GM12878 (cell line): ENCODE measurements at regions not wholly inside any gene's neighbourhood (a gene's known extent, or its start where the extent isn't known, plus 50 kb on each side); places are given as distances from the start of the nearest gene placed in this dataset.

Experiments
- CREB1 ChIP-seq: IDR thresholded peaks from 2 replicates; pipeline ENCODE4 v1.6.1; 2012; ENCODE audit warnings: low read depth, mild to moderate bottlenecking, inconsistent platforms
- FOXM1 ChIP-seq: IDR thresholded peaks from 2 replicates; pipeline ENCODE4 v1.6.1; 2012; ENCODE audit warnings: low read depth, mild to moderate bottlenecking, inconsistent platforms, low read length, moderate library complexity
- GABPA ChIP-seq: IDR thresholded peaks from 2 replicates; pipeline ENCODE4 v1.6.1; 2014; ENCODE audit warnings: antibody characterized with exemption, low read depth, mild to moderate bottlenecking, inconsistent platforms
- JUND ChIP-seq: IDR thresholded peaks from 2 replicates; pipeline ENCODE4 v1.6.1; 2012; ENCODE audit warnings: low read depth, mild to moderate bottlenecking, low read length, improper control_type of control experiment, moderate library complexity
- LARP7 ChIP-seq: fragments of 450-650 bp; IDR thresholded peaks from 2 replicates; pipeline ENCODE4 v1.6.1; 2017; ENCODE audit warnings: mild to moderate bottlenecking
- MTA3 ChIP-seq: IDR thresholded peaks from 2 replicates; pipeline ENCODE4 v1.6.1; 2012; ENCODE audit warnings: low read length, inconsistent platforms, borderline replicate concordance
- NR2C2 ChIP-seq: IDR thresholded peaks from 2 replicates; pipeline ENCODE4 v1.6.1; 2011; ENCODE audit warnings: borderline replicate concordance, low read depth; ENCODE audit not compliant: control insufficient read depth, insufficient read length
- POLR2A ChIP-seq: IDR thresholded peaks from 2 replicates; pipeline ENCODE4 v1.6.1; 2011; ENCODE audit warnings: low read depth, mild to moderate bottlenecking, low read length
- TF ChIP-seq, protein P1 (sequence below), 3 experiments: IDR thresholded peaks in 2 of 3; conservative IDR thresholded peaks in 1 of 3; 2 replicates each; pipeline ENCODE4 v1.5.1; 2011; ENCODE audit warnings: low read depth in 3 of 3, low read length in 3 of 3, mild to moderate bottlenecking in 3 of 3, control low read depth in 2 of 3, moderate library complexity in 2 of 3, inconsistent platforms in 1 of 3, mixed read lengths in 1 of 3; ENCODE audit not compliant: control insufficient read depth in 2 of 3, insufficient read depth in 1 of 3; ENCODE audit errors: extremely low read depth in 1 of 3

DNA sequence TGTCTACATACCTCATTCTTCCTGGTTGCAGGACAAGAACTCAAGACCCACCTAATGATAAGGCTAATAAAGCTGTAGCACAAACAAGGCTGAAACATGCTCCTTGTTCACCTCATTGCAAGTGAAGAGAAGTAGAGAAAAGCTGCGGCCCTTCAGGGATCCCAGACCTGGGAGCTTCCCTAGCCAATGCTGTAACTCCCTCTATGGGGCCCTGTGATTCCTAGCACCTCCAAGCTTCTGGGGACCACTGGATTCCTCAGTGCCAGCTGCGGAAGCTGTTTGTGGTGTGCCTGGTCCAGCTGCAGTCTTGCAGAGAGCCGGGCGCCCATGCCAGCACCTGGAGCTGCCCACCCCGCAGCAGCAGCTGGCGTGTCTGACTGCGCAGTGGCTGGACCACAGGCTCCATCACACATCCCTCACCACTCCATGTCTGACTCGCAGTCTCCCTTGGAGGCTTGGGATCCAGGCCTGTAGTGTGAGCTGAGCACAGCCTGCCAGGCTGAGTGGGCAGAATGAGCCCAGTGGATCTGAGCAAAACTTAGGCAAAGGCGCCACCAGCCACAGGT is 737.2 kb upstream of the GJE1 start:
- TF ChIP-seq, protein P1, sequence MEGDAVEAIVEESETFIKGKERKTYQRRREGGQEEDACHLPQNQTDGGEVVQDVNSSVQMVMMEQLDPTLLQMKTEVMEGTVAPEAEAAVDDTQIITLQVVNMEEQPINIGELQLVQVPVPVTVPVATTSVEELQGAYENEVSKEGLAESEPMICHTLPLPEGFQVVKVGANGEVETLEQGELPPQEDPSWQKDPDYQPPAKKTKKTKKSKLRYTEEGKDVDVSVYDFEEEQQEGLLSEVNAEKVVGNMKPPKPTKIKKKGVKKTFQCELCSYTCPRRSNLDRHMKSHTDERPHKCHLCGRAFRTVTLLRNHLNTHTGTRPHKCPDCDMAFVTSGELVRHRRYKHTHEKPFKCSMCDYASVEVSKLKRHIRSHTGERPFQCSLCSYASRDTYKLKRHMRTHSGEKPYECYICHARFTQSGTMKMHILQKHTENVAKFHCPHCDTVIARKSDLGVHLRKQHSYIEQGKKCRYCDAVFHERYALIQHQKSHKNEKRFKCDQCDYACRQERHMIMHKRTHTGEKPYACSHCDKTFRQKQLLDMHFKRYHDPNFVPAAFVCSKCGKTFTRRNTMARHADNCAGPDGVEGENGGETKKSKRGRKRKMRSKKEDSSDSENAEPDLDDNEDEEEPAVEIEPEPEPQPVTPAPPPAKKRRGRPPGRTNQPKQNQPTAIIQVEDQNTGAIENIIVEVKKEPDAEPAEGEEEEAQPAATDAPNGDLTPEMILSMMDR (IDR thresholded peaks at IDR 0.05 in 2 of 3, conservative IDR thresholded peaks at IDR 0.05 in 1 of 3; ENCODE audit: control insufficient read depth in 2 of 3, extremely low read depth in 1 of 3, insufficient read depth in 1 of 3, low read depth in 3 of 3, low read length in 3 of 3): no peak
- TF ChIP-seq POLR2A (no peak), LARP7 (no peak), JUND (no peak), FOXM1 (no peak), NR2C2 (no peak), GABPA (no peak), CREB1 (no peak), MTA3 (no peak)
